Stimulated activated naive CD8-positive, alpha-beta T cell treated with anti-CD3 and anti-CD28 coated beads, Interleukin-15, amount 100 ng/mL, for 72 hours (primary cell): ENCODE measurements at regions not wholly inside any gene's neighbourhood (a gene's known extent, or its start where the extent isn't known, plus 50 kb on each side); places are given as distances from the start of the nearest gene placed in this dataset.

Source experiments
- ATAC-seq: fragments of 150-1000 bp; cut with Tn5 transposase; 2 replicates; pipeline ENCODE4 v1.10.0; 2021; ENCODE audit warnings: mild to moderate bottlenecking, moderate library complexity
- DNase-seq, 2 donors: peaks; one replicate each; pipeline ENCODE4 v3.0.0; 2021 to 2022
- H3K27ac Mint-ChIP-seq, 2 donors: one replicate each; pipeline ENCODE4 v1.8.0; 2022; ENCODE audit warnings: mild to moderate bottlenecking in 2 of 2, mixed read lengths in 2 of 2, moderate library complexity in 2 of 2
- H3K27me3 Mint-ChIP-seq: one replicate; pipeline ENCODE4 v1.8.0; 2022; ENCODE audit warnings: mixed read lengths
- H3K4me1 Mint-ChIP-seq: one replicate; pipeline ENCODE4 v1.8.0; 2022; ENCODE audit warnings: mild to moderate bottlenecking, mixed read lengths
- H3K4me3 Mint-ChIP-seq, 2 donors: one replicate each; pipeline ENCODE4 v1.8.0; 2022; ENCODE audit warnings: mild to moderate bottlenecking in 2 of 2, mixed read lengths in 2 of 2, moderate library complexity in 1 of 2
- H3K9me3 Mint-ChIP-seq, 2 donors: one replicate each; pipeline ENCODE4 v1.8.0; 2022; ENCODE audit warnings: mixed read lengths in 2 of 2

DNA sequence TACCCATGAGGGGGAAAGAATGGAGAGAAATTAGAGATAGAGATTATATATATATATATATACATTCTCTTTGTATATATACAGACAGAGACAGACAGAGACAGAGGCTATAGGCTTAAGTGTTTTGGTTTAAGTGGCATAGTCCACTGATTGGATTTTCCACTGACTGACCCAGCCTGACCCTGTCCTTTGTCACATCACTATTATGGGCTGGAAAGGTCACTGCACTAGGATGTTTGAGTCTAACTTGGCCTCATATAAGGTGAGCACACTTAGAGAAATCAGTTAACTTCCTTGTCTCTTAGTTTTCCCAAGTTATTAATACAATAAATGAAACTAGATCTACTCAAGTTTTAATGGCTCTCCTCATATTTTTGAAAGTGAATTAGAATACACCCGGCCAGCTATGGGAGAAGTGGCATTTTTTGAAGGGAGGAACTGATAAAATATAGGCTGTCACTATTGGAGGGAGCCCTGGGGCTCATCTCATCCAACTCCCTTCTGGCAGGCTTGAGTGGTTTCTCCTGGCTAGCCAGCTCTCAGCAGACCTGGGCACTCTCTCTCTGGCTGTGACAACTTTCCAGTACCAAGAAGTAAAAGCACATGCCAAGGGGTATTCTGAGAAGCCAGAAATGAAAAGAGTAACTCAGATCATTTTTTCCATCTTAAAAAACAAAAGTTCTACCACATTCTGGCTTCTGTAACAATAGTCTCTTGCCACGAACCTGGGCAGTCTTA lies 455.6 kb upstream of the ANKRD30A start:
- no peak overlapping the region for H3K27ac Mint-ChIP-seq
- no peak overlapping the region for H3K4me3 Mint-ChIP-seq
- no peaks in the 10 kb centered on the region for H3K4me1 Mint-ChIP-seq
- no peak for ATAC-seq
- H3K27me3 Mint-ChIP-seq = no peaks in the 10 kb centered on the region
- no peak for DNase-seq
- peaks cover 5 to 10% of the 10 kb centered on the region in 2 donors for H3K9me3 Mint-ChIP-seq

DNA sequence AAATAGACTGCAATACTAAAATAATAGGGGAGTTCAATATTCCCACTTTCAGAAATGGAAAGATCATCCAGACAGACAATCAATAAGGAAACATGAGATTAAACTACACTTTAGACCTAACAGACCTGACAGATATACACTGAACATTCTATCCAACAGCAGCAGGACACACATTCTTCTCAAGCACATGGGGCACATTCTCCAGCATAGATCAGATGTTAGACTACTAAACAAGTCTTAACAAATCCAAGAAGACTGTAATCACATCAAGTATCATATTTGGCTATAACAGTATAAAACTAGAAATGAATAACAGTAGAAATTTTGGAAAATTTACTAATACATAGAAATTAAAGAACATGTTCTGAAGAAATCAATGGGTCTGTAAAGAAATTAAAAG lies 458.9 kb upstream of the ANKRD30A start:
- Mint-ChIP-seq H3K27ac (no peak overlapping the region), H3K9me3 (peaks cover 11 to 29% of the 10 kb centered on the region in 2 donors), H3K4me1 (no peaks in the 10 kb centered on the region), H3K4me3 (no peak overlapping the region), H3K27me3 (no peaks in the 10 kb centered on the region)
- DNase-seq (no peak), ATAC-seq (no peak)

DNA sequence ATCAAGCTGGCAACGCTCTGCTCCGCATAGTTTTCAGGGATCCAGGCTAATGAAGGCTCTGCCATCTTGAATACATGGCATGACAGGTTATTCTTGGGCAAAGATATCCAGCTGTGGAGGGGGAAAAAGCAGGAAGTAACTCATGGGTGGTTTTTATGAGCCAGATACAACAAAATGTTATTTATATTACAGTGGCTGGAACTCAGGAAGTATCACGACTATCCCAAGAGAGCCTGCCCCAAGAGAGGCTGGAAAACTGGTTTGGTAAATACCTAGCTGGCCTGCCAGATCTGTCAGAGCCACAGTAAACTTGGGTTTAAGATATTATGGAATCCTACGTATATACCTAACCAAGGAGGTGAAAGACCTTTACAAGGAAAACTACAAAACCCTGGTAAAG lies 462.8 kb upstream of the ANKRD30A start:
- Mint-ChIP-seq H3K27me3 (no peaks in the 10 kb centered on the region), H3K27ac (no peak overlapping the region), H3K4me3 (no peak overlapping the region), H3K9me3 (peaks cover 6 to 23% of the 10 kb centered on the region in 2 donors), H3K4me1 (no peaks in the 10 kb centered on the region)
- ATAC-seq (no peak), DNase-seq (no peak)

DNA sequence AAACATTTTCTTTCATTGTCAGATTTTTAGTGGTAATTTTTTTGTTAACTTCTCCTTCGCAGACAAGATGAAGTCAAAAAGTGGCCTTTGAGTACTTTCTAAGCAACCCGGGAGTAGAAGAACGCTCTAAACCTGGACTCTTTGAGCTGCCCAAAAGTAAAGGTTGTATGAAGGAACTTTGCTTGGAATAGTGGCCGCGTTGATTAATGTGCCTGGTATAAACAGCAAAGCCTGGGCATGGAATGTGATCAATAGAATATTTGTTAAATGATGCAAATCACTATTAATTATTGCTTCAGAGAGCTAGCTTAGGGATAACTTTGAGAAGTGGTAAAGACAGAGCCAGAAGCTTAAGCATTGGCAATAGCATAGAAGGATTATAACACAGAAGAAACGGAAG lies 475.1 kb upstream of the ANKRD30A start:
- no peak overlapping the region for H3K4me3 Mint-ChIP-seq
- no peak overlapping the region for H3K27ac Mint-ChIP-seq
- no peak for ATAC-seq
- no peaks in the 10 kb centered on the region for H3K27me3 Mint-ChIP-seq
- no peaks in the 10 kb centered on the region for H3K4me1 Mint-ChIP-seq
- no peak for DNase-seq
- peaks cover 17 to 20% of the 10 kb centered on the region in 2 donors for H3K9me3 Mint-ChIP-seq

DNA sequence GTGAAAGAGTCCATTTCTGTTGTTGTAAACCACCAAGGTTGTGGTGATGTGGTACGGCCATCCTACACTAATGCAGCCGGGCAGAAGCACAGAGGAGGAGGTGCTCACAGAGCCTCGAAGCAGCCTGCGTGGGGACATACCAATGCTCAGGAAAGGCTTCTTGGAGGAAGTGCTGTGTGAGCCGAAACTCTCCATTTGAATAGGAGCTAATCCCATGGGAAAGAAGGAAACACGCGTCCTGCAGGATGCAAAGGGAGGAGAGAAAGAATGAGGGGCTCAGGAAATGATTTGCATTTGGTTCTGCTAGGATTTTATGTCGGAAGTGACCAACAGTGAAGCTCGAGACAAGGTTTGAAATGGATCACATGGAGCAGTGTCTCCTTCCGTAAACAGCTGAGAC lies 477.9 kb upstream of the ANKRD30A start:
- Mint-ChIP-seq H3K4me1 (no peaks in the 10 kb centered on the region), H3K27me3 (no peaks in the 10 kb centered on the region), H3K27ac (no peak overlapping the region), H3K4me3 (no peak overlapping the region), H3K9me3 (peaks cover 13 to 20% of the 10 kb centered on the region in 2 donors)
- ATAC-seq (no peak), DNase-seq (no peak)

DNA sequence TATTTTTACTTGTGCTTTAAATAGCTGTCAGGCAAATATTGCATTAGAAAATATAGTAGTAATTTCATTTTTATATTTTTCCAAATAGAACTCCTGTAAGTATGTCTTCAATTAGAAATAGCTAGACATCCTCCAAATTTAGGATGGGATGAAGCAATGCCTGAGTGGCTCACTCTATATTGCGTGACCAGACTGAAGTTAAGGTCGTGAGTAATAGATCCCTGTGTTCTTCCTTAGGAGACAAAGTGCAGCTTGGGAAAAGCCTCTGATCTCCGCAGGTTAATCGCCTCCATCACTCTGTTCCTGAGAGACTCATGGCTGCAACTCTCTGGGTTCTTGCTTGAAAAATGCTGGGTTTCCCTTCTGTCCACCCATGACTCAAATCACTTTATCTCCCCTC lies 484.8 kb upstream of the ANKRD30A start:
- Mint-ChIP-seq H3K27me3 (no peaks in the 10 kb centered on the region), H3K4me1 (no peaks in the 10 kb centered on the region), H3K27ac (no peak overlapping the region), H3K9me3 (peaks cover 4 to 7% of the 10 kb centered on the region in 2 donors), H3K4me3 (no peak overlapping the region)
- ATAC-seq (no peak), DNase-seq (no peak)

DNA sequence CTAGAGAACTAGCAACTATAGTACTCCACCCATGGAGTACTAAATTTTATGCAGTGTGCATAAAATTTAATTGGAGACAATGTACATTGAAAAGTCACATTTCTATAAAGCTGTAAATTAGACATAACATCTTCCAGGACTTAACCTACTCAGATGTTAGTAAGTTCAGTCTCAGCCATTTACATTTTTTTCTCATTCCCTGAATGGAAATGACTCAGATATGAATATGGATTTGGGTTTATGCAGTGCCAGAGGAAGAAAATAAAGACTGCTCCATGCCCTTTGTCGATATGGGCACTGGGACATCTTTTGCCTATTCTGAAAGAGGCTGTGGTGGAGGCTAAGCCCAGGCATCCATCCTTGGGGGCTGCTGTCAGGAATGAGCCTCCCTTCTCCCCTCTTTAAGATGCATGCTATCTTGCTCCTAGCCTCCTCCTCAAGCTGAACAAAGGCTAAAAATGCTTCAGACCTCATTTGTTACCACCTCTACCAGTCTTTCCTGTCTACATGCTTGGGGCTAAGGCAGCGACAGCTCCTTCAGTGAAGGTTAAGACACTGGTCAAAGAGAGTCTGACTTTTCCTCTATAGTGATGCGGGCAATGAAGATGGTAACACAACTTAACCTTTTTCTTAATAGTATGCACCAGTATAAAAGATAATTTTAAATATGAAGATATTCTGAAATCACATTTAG lies 486.8 kb upstream of the ANKRD30A start:
- no peak for DNase-seq
- no peak overlapping the region for H3K4me3 Mint-ChIP-seq
- no peak for ATAC-seq
- H3K27ac Mint-ChIP-seq = no peak overlapping the region
- peaks cover 4 to 7% of the 10 kb centered on the region in 2 donors for H3K9me3 Mint-ChIP-seq
- H3K4me1 Mint-ChIP-seq = no peaks in the 10 kb centered on the region
- no peaks in the 10 kb centered on the region for H3K27me3 Mint-ChIP-seq

DNA sequence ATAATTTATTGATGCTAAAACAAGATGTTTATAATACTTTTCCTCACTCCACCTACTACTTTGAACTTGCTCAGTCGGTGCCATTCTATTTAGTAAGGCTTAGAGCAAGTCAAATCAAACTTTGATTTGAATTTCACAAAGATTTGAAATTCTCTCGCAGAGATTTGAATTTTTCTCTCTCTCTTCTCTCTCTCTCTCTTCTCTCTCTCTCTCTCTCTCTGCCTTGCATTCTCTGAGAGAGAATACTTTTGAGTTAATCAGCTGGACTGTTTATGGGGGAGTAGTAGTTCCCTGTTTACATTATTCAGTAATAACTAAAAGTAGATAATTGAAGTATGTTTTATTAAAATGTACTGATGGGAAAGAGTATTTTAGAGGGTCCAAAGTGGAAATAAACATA lies 488.5 kb upstream of the ANKRD30A start:
- DNase-seq (no peak), ATAC-seq (no peak)
- Mint-ChIP-seq H3K27ac (no peak overlapping the region), H3K27me3 (no peaks in the 10 kb centered on the region), H3K4me3 (no peak overlapping the region), H3K4me1 (no peaks in the 10 kb centered on the region), H3K9me3 (peaks cover 4 to 5% of the 10 kb centered on the region in 2 donors)

DNA sequence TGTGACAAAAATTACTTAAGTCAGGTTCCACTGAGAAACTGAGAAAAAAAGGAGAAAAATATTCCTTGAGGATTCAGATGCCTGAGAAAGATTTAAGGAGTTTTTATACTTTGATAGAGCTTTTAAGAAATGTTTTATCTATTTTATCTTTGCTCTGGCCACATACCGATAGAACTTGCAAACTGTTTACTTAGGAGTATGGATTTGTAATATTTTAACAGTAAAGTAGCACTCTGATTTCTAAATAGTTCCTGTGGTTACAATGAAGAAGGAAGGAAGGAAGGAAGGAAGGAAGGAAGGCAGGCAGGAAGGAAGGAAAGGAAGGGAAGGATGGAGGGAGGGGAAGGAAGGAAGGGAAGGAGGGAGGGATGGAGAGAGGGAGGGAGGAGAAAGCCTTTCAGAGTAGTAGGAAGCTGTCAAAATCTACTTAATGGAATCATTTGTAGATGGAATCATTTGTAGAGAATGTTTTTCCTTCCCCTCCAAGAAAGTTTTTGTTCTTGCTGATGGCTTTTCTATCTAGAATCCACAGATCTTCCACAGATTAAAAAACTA lies 489.0 kb upstream of the ANKRD30A start:
- H3K9me3 Mint-ChIP-seq = peaks cover 0 to 4% of the 10 kb centered on the region in 2 donors
- no peak for DNase-seq

DNA sequence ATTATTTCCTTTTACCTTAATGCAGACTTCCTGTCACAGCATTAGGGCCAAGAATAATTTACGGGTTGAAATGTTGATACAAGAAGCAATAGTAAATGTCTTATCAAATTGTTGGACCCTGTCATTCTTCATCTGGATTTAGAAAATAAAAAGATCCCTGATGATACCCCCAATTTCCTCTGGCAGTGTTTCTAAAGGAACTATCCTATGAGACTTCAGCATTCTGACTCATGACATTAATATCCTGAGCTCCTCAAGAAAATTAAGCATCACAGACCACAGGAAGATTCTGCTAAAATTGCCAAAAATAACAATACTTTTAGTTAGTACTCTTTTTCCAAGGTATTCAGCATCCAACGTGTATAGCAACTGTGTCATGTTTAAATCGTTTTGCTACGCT lies 490.5 kb upstream of the ANKRD30A start:
- no peak for DNase-seq
- H3K27me3 Mint-ChIP-seq = no peaks in the 10 kb centered on the region

More for the DNA sequence above, 489.0 kb upstream of the ANKRD30A start:
- Mint-ChIP-seq H3K27ac (no peak overlapping the region), H3K4me3 (no peak overlapping the region), H3K4me1 (no peaks in the 10 kb centered on the region), H3K27me3 (no peaks in the 10 kb centered on the region)
- no peak for ATAC-seq

DNA sequence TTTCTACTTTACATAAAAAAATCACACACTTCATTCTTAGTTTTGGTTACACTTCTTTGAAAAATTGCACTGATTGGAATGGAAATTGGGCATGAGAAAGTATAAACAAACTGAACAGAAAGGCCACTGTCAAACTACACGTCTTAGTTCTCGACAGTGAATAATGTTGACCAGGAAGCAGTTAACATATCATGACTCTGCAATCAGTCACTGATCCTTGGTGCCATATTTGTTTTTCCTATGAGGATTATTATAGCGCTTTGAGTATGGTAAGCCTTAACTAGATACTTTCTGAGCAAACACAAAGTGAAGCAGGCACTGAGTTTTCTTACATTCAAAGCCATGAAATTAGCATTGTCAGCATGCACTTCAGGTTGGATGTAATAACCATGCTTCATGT lies 495.1 kb upstream of the ANKRD30A start:
- H3K9me3 Mint-ChIP-seq = peaks cover 5% of the 10 kb centered on the region in 2 donors
- H3K27ac Mint-ChIP-seq = no peak overlapping the region
- no peaks in the 10 kb centered on the region for H3K4me1 Mint-ChIP-seq
- no peaks in the 10 kb centered on the region for H3K27me3 Mint-ChIP-seq
- no peak for DNase-seq
- H3K4me3 Mint-ChIP-seq = no peak overlapping the region
- no peak for ATAC-seq

More for the DNA sequence above, 490.5 kb upstream of the ANKRD30A start:
- Mint-ChIP-seq H3K4me3 (no peak overlapping the region), H3K27ac (no peak overlapping the region), H3K9me3 (peaks cover 0 to 4% of the 10 kb centered on the region in 2 donors), H3K4me1 (no peaks in the 10 kb centered on the region)
- no peak for ATAC-seq

DNA sequence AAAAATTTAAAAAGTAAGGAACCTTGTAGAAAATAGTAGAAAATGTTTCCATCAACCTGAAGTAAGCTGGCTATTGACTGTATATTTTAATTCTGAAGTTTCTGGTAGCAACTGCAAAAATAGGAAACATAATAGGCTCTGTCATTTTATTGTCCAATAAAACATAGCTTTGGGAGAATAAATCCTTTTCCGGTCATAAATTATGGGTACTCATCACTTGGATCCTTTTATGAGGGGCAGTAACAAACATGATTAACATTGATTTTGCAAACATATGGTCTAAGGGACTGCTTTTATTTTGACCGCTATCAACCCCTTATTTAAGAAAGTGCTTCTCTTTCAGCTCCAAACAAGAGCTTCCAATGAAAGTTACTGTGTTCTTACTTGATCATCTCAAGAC lies 495.9 kb upstream of the ANKRD30A start:
- H3K27me3 Mint-ChIP-seq = no peaks in the 10 kb centered on the region
- H3K9me3 Mint-ChIP-seq = peaks cover 5 to 6% of the 10 kb centered on the region in 2 donors
- ATAC-seq (no peak), DNase-seq (no peak)
- H3K4me1 Mint-ChIP-seq = no peaks in the 10 kb centered on the region
- no peak overlapping the region for H3K4me3 Mint-ChIP-seq
- no peak overlapping the region for H3K27ac Mint-ChIP-seq

DNA sequence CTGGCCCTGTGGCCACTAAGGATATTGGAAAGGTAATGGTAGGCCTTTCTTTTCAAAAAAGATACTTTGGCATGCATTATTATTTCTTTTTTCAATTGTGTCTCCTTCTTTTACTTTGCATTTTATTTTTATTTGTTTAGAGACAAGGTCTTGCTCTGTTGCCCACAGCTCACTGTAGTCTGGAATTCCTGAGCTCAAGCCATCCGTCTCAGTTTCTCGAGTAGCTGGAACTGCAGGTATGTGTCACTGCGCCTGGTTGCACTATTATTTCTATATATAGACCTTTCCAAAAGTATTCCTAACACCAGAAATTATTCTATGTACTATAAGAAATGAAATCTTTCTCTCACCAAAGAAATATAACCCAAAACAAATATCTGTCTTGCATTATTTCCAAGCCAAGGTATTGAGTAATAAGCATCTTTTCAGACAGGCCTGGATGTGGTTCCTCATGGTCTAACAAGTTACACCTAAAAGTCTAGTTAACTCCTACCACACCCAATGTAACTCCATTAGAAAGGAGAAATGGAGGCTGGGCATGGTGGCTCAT lies 500.8 kb upstream of the ANKRD30A start:
- peaks cover 5 to 25% of the 10 kb centered on the region in 2 donors for H3K9me3 Mint-ChIP-seq
- no peaks in the 10 kb centered on the region for H3K4me1 Mint-ChIP-seq
- ATAC-seq (no peak), DNase-seq (no peak)
- H3K27ac Mint-ChIP-seq = no peak overlapping the region
- H3K4me3 Mint-ChIP-seq = no peak overlapping the region
- no peaks in the 10 kb centered on the region for H3K27me3 Mint-ChIP-seq

DNA sequence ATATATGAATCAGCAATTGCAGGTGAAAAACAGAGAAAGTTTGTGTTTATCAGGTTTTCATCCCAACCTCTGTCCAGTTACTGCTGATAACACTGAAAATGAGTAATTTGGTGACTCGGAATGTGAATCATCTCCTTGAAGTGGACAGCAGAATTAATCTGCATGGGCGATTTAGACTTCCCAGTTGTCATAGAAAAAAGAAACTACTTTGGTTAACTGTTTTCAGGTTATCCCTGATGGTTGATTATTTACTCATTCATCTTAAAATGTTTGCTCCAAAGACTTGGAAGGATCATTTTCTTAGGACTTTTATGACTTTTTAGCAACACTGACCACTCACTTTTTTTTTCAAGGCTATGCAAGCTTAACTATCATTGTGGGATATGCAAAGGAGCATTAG lies 504.1 kb upstream of the ANKRD30A start:
- Mint-ChIP-seq H3K27ac (no peak overlapping the region), H3K4me3 (no peak overlapping the region), H3K4me1 (no peaks in the 10 kb centered on the region), H3K27me3 (no peaks in the 10 kb centered on the region), H3K9me3 (peaks cover 5 to 25% of the 10 kb centered on the region in 2 donors)
- ATAC-seq (no peak), DNase-seq (no peak)

DNA sequence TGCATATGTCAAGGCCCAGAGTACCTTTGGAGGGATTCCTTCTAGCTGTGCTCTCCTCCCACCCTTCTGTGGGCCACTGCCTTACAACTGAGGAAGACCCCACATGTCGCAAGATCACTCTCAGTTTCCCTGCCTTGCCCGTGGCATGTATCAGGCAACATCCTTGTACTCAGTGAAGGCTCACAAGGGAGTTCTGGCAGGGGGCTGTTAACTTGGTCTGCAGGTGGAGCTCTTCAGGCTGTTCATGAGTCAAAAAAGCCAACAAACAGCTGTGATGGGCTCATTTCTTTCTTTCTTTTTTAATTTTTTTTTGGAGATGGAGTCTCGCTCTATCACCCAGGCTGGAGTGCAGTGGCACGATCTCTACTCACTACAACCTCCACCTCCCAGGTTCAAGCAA lies 513.0 kb upstream of the ANKRD30A start:
- no peaks in the 10 kb centered on the region for H3K4me1 Mint-ChIP-seq
- no peak overlapping the region for H3K27ac Mint-ChIP-seq
- no peaks in the 10 kb centered on the region for H3K27me3 Mint-ChIP-seq
- peaks cover 0 to 4% of the 10 kb centered on the region in 2 donors for H3K9me3 Mint-ChIP-seq
- H3K4me3 Mint-ChIP-seq = no peak overlapping the region
- ATAC-seq (no peak), DNase-seq (no peak)

DNA sequence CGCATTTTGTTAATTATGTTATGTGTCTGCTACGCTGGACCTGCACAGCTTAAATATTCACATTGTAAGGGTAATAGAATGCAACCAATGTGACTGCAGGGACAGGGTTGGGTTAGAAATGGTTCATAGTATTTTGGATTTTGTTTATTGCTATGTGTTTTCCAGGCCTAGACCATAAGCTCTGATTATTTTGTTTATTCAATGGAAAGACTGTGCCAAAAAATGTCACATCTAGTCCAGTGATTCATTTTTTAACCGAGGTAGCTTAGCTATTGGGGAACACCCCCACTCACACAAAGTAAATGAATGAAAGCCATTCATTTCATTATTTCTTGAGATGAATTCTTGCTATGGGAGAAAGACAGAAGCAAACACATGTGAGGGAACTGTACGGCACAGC lies 516.5 kb upstream of the ANKRD30A start:
- ATAC-seq (no peak), DNase-seq (no peak)
- H3K27me3 Mint-ChIP-seq = no peaks in the 10 kb centered on the region
- no peak overlapping the region for H3K4me3 Mint-ChIP-seq
- no peaks in the 10 kb centered on the region for H3K4me1 Mint-ChIP-seq
- no peak overlapping the region for H3K27ac Mint-ChIP-seq
- peaks cover 0 to 4% of the 10 kb centered on the region in 2 donors for H3K9me3 Mint-ChIP-seq
